MM.1S (cell line): ENCODE measurements at regions not wholly inside any gene's neighbourhood (a gene's known extent, or its start where the extent isn't known, plus 50 kb on each side); places are given as distances from the start of the nearest gene placed in this dataset.

Source experiments
- CTCF ChIP-seq: fragments of 300-600 bp; sonication (generic); IDR thresholded peaks from 2 replicates; pipeline ENCODE4 v1.5.1; 2016; ENCODE audit warnings: antibody characterized with exemption, low read length, mixed read lengths
- EZH2 ChIP-seq: fragments of 300-600 bp; sonication (generic); optimal IDR thresholded peaks from 2 replicates; pipeline ENCODE3; 2017; ENCODE audit warnings: low read depth, mild to moderate bottlenecking, antibody characterized with exemption, low read length, mixed read lengths
- EZH2phosphoT487 ChIP-seq: fragments of 300-600 bp; sonication (generic); IDR thresholded peaks from 2 replicates; pipeline ENCODE4 v1.6.1; 2018; ENCODE audit warnings: antibody characterized with exemption, low read length

- no peak for TF ChIP-seq CTCF
- no peak for TF ChIP-seq EZH2
- no peak for TF ChIP-seq EZH2phosphoT487
These were observed 845.1 kb downstream of the DACH1 start for GRCh38 chr13:71021825-71022422.
